ACHN (cell line): ENCODE measurements at regions not wholly inside any gene's neighbourhood (a gene's known extent, or its start where the extent isn't known, plus 50 kb on each side); places are given as distances from the start of the nearest gene placed in this dataset.
"Not testable (repeated sequence)": the region's sequence is repeated elsewhere in the genome, so short reads cannot be mapped to it uniquely, and the experiment has no call there.

ENCODE experiments used
- DNase-seq: peaks from one replicate; pipeline ENCODE4 v3.0.0-alpha.2; 2015
- in situ Hi-C: cut with HindIII; loops from 2 replicates; pipeline ENCODE4 v1.10.0; 2017; ENCODE audit warnings: low sequenced_read_pairs, low pct_ligation_motif_present, low pct_unique_long_range_greater_than_20kb

GRCh38 chr15:31499953-31500765, 173.5 kb downstream of the KLF13 start:
- in situ Hi-C loops: no loop called here
- no peak for DNase-seq

- in situ Hi-C loops: no loop called here
These were observed 174.3 kb downstream of the KLF13 start for GRCh38 chr15:31500766-31501449.

GRCh38 chr15:31501536-31502157, 175.0 kb downstream of the KLF13 start:
- in situ Hi-C loops: no loop called here
- DNase-seq: no peak

More at GRCh38 chr15:31500766-31501449, 174.3 kb downstream of the KLF13 start:
- DNase-seq: no peak

GRCh38 chr15:31502541-31503229, 176.1 kb downstream of the KLF13 start:
- DNase-seq: no peak
- in situ Hi-C loops: no loop called here

GRCh38 chr15:31503256-31503655, 176.6 kb downstream of the KLF13 start:
- in situ Hi-C loops: no loop called here
- no peak for DNase-seq

- no peak for DNase-seq
- in situ Hi-C loops: no loop called here
These were observed 177.3 kb downstream of the KLF13 start for GRCh38 chr15:31503758-31504461.

DNA sequence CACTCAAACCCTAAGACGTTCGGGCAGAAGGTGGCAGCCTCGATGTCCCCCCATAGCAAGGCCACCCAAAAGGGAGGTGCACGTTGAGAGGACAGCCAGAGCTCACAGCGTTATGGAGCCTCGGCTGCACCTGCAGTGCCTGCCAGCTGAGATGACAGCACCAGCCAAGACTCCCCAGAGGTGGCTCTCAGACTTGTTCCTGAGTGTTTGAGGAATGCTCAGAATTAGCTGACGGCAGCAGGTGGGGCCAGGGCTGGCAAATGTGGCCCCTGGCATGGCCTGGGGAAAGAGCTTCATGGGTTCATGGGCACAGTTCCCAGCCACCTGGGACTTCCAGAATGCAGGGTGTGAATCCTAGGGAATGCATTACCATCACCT, 177.8 kb downstream of the KLF13 start:
- in situ Hi-C loops: no loop called here
- DNase-seq: no peak

DNA sequence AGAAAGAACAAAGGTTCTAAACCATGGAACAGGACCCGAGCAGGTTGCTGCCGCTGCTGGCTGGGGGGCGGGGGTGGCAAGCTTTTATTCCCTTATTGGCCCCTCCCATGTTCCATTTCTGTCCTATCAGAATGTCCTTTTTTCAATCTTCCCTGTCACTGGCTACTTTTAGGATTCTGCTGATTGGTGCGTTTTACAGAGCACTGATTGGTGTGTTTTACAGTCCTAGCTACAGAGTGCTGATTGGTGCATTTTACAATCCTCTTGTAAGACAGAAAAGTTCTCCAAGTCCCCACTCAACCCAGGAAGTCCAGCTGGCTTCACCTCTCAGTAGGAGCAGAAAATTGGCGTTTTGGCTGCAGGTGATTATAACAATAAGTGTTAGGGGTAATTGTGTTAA, 180.9 kb downstream of the KLF13 start:
- DNase-seq, in situ Hi-C loops: not testable (repeated sequence)

DNA sequence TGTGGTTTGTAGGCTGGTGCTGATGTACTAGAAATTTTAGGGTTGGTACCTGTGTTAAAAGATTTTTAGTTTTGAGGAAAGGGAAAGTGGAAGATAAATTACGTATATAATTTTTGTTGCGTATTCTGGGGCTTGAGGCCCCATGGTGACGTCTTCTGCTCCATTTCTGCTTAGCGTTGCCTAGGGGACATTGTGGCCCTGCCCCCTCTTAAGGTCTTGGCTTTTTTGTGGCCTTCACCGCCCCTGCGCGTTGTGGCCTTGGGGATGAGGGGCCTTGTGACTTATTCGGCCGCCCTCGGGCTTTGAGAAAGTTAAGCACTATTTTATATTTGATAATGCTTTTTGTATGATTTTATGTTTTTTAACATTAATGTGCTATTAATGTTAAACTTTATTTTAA, 182.0 kb downstream of the KLF13 start:
- DNase-seq: no peak
- in situ Hi-C loops: no loop called here

DNA sequence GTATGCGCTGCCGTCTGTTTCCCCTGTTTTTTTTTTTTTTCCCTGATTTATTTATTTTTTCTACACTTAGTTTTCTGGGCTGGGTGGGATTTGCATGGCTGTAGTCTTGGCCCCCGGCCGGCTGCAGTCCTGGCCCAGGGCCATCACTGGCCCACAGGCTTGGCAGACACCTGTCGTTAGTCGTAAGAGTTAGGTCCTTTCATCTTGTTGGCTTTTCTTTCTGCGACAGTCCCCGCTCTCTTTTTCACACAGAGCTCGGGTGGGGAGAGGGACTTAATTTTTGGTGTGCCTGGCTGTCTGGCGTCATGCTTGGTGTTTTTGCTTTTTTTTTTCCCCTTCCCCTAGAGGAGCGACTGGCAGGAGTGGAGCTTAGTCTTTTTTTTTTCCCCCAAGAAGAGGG, 183.4 kb downstream of the KLF13 start:
- in situ Hi-C loops: no loop called here
- DNase-seq: no peak

- no peak for DNase-seq
- in situ Hi-C loops: no loop called here
These were observed 185.2 kb downstream of the KLF13 start for GRCh38 chr15:31511707-31512310.

DNA sequence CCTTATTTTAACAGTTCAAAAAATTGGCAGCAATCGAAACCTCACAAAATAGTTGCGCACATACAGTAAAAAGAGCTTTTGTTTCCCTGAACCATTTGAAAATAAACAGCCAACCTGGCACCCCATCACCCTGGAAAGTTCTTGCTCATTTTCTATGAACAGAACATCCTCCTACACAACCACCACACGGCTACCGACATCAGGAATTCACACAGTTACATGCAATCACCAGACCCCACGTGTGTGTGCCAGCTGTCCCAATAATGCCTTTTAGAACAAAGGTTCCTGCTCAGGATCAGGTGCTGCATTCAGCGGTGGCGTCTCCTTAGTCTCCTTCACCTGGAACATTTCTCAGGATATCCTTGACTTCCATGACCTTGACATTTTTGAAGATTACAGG, 186.5 kb downstream of the KLF13 start:
- no peak for DNase-seq
- in situ Hi-C loops: no loop called here

- DNase-seq: no peak
- in situ Hi-C loops: no loop called here
These were observed 189.8 kb downstream of the KLF13 start for GRCh38 chr15:31516440-31516839.

GRCh38 chr15:31516874-31517273, 190.2 kb downstream of the KLF13 start:
- in situ Hi-C loops: no loop called here
- DNase-seq: no peak

- DNase-seq: no peak
- in situ Hi-C loops: no loop called here
These were observed 191.1 kb downstream of the KLF13 start for GRCh38 chr15:31517711-31518110.

GRCh38 chr15:31522028-31522427, 195.4 kb downstream of the KLF13 start:
- DNase-seq: no peak
- in situ Hi-C loops: no loop called here

- in situ Hi-C loops: no loop called here
These were observed 196.5 kb downstream of the KLF13 start for GRCh38 chr15:31523027-31523654.

GRCh38 chr15:31523655-31524049, 197.0 kb downstream of the KLF13 start:
- no peak for DNase-seq
- in situ Hi-C loops: no loop called here

More at GRCh38 chr15:31523027-31523654, 196.5 kb downstream of the KLF13 start:
- DNase-seq: no peak
